Activated B cell treated with CpG ODN at 0.5 μM for 24 hours (primary cell): ENCODE measurements at regions not wholly inside any gene's neighbourhood (a gene's known extent, or its start where the extent isn't known, plus 50 kb on each side); places are given as distances from the start of the nearest gene placed in this dataset.

ENCODE experiments used
- ATAC-seq: fragments of 200-7000 bp; cut with Tn5 transposase; one replicate; pipeline ENCODE4 v1.10.0; 2021; ENCODE audit warnings: low read depth, mild to moderate bottlenecking, moderate library complexity
- CTCF ChIA-PET: fragments of 350-600 bp; sonication (Branson Sonifier 250); formaldehyde crosslinking; loops from one replicate; lab custom pipeline; 2021; ENCODE audit warnings: antibody characterized with exemption; lab: Charles Lee
- POLR2A ChIA-PET: fragments of 350-600 bp; sonication (Branson Sonifier 250); formaldehyde crosslinking; loops from one replicate; lab custom pipeline; 2021; ENCODE audit warnings: antibody characterized with exemption; lab: Charles Lee
- DNase-seq: peaks from one replicate; pipeline ENCODE4 v3.0.0; 2022
- H3K27ac Mint-ChIP-seq: one replicate; pipeline ENCODE4 v1.8.0; 2020; ENCODE audit warnings: mixed read lengths
- H3K27me3 Mint-ChIP-seq: one replicate; pipeline ENCODE4 v1.8.0; 2021; ENCODE audit warnings: mixed read lengths
- H3K36me3 Mint-ChIP-seq: one replicate; pipeline ENCODE4 v1.8.0; 2021; ENCODE audit warnings: low read depth, mixed read lengths
- H3K4me1 Mint-ChIP-seq: one replicate; pipeline ENCODE4 v1.8.0; 2021; ENCODE audit warnings: mixed read lengths
- H3K4me3 Mint-ChIP-seq: one replicate; pipeline ENCODE4 v1.8.0; 2020; ENCODE audit warnings: mild to moderate bottlenecking, mixed read lengths
- H3K9me3 Mint-ChIP-seq: one replicate; pipeline ENCODE4 v1.8.0; 2020; ENCODE audit warnings: mixed read lengths
- intact Hi-C: fragments of 100-400 bp; cut with micrococcal nuclease; formaldehyde crosslinking; loops from one replicate; pipeline ENCODE4 v1.15.1; 2024
- TF ChIP-seq, protein P1 (sequence below): fragments of 200-600 bp; IDR thresholded peaks from one replicate; pipeline ENCODE4 v1.8.0; 2022; ENCODE audit warnings: antibody characterized with exemption, mild to moderate bottlenecking

- no peak overlapping the region for H3K27ac Mint-ChIP-seq
- TF ChIP-seq, protein P1, sequence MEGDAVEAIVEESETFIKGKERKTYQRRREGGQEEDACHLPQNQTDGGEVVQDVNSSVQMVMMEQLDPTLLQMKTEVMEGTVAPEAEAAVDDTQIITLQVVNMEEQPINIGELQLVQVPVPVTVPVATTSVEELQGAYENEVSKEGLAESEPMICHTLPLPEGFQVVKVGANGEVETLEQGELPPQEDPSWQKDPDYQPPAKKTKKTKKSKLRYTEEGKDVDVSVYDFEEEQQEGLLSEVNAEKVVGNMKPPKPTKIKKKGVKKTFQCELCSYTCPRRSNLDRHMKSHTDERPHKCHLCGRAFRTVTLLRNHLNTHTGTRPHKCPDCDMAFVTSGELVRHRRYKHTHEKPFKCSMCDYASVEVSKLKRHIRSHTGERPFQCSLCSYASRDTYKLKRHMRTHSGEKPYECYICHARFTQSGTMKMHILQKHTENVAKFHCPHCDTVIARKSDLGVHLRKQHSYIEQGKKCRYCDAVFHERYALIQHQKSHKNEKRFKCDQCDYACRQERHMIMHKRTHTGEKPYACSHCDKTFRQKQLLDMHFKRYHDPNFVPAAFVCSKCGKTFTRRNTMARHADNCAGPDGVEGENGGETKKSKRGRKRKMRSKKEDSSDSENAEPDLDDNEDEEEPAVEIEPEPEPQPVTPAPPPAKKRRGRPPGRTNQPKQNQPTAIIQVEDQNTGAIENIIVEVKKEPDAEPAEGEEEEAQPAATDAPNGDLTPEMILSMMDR = no peak
- H3K4me1 Mint-ChIP-seq = peaks cover 4% of the 10 kb centered on the region
- no peaks in the 10 kb centered on the region for H3K27me3 Mint-ChIP-seq
- DNase-seq (no peak), ATAC-seq (no peak)
- H3K4me3 Mint-ChIP-seq = no peak overlapping the region
- ChIA-PET POLR2A (no interaction called here), CTCF (no interaction called here)
- no peaks in the 10 kb centered on the region for H3K9me3 Mint-ChIP-seq
- H3K36me3 Mint-ChIP-seq = no peaks in the 10 kb centered on the region
- intact Hi-C loops = no loop called here
Observed at GRCh38 chr7:17507717-17508116, 209.3 kb downstream of the AHR start.

- ATAC-seq = no peak
- intact Hi-C loops = no loop called here
- TF ChIP-seq, protein P1 = no peak
- Mint-ChIP-seq H3K27me3 (no peaks in the 10 kb centered on the region), H3K9me3 (no peaks in the 10 kb centered on the region), H3K36me3 (no peaks in the 10 kb centered on the region), H3K27ac (no peak overlapping the region), H3K4me3 (no peak overlapping the region), H3K4me1 (no peaks in the 10 kb centered on the region)
- POLR2A ChIA-PET = no interaction called here
- no peak for DNase-seq
- CTCF ChIA-PET = no interaction called here
Observed at GRCh38 chr7:17512181-17512675, 213.8 kb downstream of the AHR start.

DNA sequence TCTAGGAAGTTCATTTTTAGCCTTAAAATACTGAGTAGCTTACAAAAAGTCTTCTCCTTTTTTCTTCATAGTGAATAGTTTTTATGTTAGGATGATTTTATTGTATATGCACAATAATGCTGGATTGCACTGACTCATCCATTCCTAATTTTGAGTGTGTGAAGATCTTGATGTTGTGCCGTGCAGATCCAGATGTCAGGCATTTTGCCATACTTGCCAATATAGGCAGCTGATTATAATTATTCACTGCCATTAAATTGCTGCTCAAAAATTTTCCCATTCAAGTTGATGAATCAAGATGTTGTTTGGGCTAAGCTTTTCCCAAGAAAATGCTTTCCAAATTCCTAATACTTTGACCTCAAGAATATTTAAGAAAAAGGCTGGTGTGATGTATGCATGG is 218.3 kb downstream of the AHR start:
- DNase-seq (no peak), ATAC-seq (no peak)
- POLR2A ChIA-PET = no interaction called here
- TF ChIP-seq, protein P1 = no peak
- Mint-ChIP-seq H3K9me3 (no peaks in the 10 kb centered on the region), H3K36me3 (no peaks in the 10 kb centered on the region), H3K27ac (no peak overlapping the region), H3K27me3 (no peaks in the 10 kb centered on the region), H3K4me3 (no peak overlapping the region), H3K4me1 (no peaks in the 10 kb centered on the region)
- CTCF ChIA-PET = no interaction called here
- intact Hi-C loops = no loop called here

DNA sequence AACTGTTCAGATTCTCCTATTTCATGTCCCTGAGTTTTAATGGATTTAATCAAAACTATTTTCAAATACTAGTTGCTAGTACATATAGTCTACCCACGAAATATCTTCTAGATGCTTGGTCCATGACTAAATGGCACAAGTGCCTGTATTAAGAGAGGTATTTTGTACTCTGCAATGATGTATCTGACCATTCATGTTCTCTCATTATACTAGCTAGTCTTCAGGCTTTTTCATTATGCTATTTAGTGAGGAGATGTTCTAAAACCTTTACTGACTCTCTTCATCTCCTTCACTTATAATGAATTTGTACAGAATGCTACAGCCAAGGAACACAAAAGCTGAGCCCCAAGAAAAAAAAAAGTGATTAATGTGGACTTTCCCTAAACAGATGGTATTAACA is 222.5 kb downstream of the AHR start:
- Mint-ChIP-seq H3K36me3 (no peaks in the 10 kb centered on the region), H3K9me3 (no peaks in the 10 kb centered on the region), H3K4me1 (no peaks in the 10 kb centered on the region), H3K27ac (no peak overlapping the region), H3K4me3 (no peak overlapping the region), H3K27me3 (no peaks in the 10 kb centered on the region)
- ChIA-PET CTCF (interaction anchor here (1.0 kb wide), 1 partner anchor 10 kb away, joined by 3 read pairs; no protein-coding TSS in a partner anchor), POLR2A (no interaction called here)
- intact Hi-C loops = no loop called here
- ATAC-seq = no peak
- no peak for DNase-seq
- TF ChIP-seq, protein P1 = no peak

GRCh38 chr7:17521437-17521836 is 223.0 kb downstream of the AHR start:
- Mint-ChIP-seq H3K27ac (no peak overlapping the region), H3K36me3 (no peaks in the 10 kb centered on the region), H3K4me3 (no peak overlapping the region), H3K27me3 (no peaks in the 10 kb centered on the region), H3K9me3 (no peaks in the 10 kb centered on the region), H3K4me1 (no peaks in the 10 kb centered on the region)
- TF ChIP-seq, protein P1 = no peak
- ChIA-PET CTCF (interaction anchor here (1.0 kb wide), 1 partner anchor 11 kb away, joined by 3 read pairs; no protein-coding TSS in a partner anchor), POLR2A (no interaction called here)
- DNase-seq (no peak), ATAC-seq (no peak)
- intact Hi-C loops = no loop called here
